ENCODE measurements at regions not wholly inside any gene's neighbourhood (a gene's known extent, or its start where the extent isn't known, plus 50 kb on each side); places are given as distances from the start of the nearest gene placed in this dataset.

DNA sequence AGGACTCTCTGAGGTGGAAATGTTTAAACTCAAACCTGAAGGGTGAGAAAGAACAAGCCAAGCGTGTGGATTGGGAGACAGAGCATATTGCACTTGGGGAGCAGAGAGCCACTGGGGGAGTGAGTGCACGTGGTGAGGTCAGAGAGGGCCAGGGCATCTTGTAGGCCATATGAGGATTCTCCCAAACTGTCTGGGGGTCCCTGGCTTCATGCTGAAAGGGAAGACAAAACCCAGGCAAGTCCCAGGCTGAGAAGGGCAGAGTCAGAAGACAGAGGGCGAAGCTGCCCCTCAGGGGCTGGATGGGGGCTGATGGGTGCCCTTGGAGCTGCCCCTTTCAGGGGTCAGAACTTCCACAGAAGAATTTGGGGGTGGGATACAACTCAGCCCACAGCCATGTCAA is 215.3 kb upstream of the S1PR3 start:
- peak; percentile 26 to 45 for ATAC-seq
- no peak for DNase-seq (ENCODE audit: low read depth in 1 of 2, low spot score in 1 of 2)
- TF ChIP-seq, protein P1, sequence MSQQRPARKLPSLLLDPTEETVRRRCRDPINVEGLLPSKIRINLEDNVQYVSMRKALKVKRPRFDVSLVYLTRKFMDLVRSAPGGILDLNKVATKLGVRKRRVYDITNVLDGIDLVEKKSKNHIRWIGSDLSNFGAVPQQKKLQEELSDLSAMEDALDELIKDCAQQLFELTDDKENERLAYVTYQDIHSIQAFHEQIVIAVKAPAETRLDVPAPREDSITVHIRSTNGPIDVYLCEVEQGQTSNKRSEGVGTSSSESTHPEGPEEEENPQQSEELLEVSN (IDR thresholded peaks at IDR 0.05; ENCODE audit: borderline replicate concordance, low read depth) = no peak
- TF ChIP-seq HMGXB4 (CRISPR knock-in tag; IDR thresholded peaks at IDR 0.05; ENCODE audit: borderline replicate concordance) (0 out of 2 replicates have a peak, but pooled peaks have one; percentile 11), ESRRA (IDR thresholded peaks at IDR 0.05; ENCODE audit: borderline replicate concordance, low read length) (no peak), KDM5A (IDR thresholded peaks at IDR 0.05) (no peak), TFCP2L1 (CRISPR knock-in tag; IDR thresholded peaks at IDR 0.05) (0 out of 2 replicates have a peak, but pooled peaks have one; percentile 11), MAZ (IDR thresholded peaks at IDR 0.05; ENCODE audit: borderline replicate concordance, low read depth, low read length) (no peak), FOXS1 (CRISPR knock-in tag; IDR thresholded peaks at IDR 0.05) (no peak), RNF2 (IDR thresholded peaks at IDR 0.05; ENCODE audit: borderline replicate concordance, low read depth) (no peak), FOSB (CRISPR knock-in tag; IDR thresholded peaks at IDR 0.05) (0 out of 2 replicates have a peak, but pooled peaks have one; percentile 49), NPAS2 (CRISPR knock-in tag; IDR thresholded peaks at IDR 0.05; ENCODE audit: borderline replicate concordance) (peak; percentile 40; the same call in 1 of the 2 replicates), NR3C1 (IDR thresholded peaks at IDR 0.05) (no peak), HOXB5 (CRISPR knock-in tag; IDR thresholded peaks at IDR 0.05) (0 out of 2 replicates have a peak, but pooled peaks have one; percentile 13), CHD2 (IDR thresholded peaks at IDR 0.05; ENCODE audit: low read length, partially characterized antibody) (no peak), JUN (IDR thresholded peaks at IDR 0.05) (no peak), RARB (CRISPR knock-in tag; IDR thresholded peaks at IDR 0.05) (no peak), BHLHE40 (IDR thresholded peaks at IDR 0.05; ENCODE audit: low read depth, low read length) (no peak)
- TF ChIP-seq, protein P2, sequence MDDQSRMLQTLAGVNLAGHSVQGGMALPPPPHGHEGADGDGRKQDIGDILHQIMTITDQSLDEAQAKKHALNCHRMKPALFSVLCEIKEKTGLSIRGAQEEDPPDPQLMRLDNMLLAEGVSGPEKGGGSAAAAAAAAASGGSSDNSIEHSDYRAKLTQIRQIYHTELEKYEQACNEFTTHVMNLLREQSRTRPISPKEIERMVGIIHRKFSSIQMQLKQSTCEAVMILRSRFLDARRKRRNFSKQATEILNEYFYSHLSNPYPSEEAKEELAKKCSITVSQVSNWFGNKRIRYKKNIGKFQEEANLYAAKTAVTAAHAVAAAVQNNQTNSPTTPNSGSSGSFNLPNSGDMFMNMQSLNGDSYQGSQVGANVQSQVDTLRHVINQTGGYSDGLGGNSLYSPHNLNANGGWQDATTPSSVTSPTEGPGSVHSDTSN (IDR thresholded peaks at IDR 0.05) = no peak
- TF ChIP-seq, protein P3, sequence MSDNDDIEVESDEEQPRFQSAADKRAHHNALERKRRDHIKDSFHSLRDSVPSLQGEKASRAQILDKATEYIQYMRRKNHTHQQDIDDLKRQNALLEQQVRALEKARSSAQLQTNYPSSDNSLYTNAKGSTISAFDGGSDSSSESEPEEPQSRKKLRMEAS (IDR thresholded peaks at IDR 0.05) = no peak; the same call in 1 of the 2 replicates
- 41% methylated on average over 3 of the region's 3 CpGs for WGBS (ENCODE audit: missing lambda C conversion rate)
- Histone ChIP-seq H3K4me1 (peaks cover 79% of the 10 kb centered on the region), H3K27ac (peak overlapping the region; percentile 96 to 99), H3K4me3 (peak overlapping the region; percentile 11), H3K4me2 (peak overlapping the region; percentile 77), H3K9me3 (no peaks in the 10 kb centered on the region)
- no peak for FAIRE-seq
- CTCF ChIA-PET = no interaction called here
- POLR2A ChIA-PET = no interaction called here

- Histone ChIP-seq H3K27ac (peak overlapping the region; percentile 96 to 99), H3K9me3 (no peaks in the 10 kb centered on the region), H3K4me2 (peak overlapping the region; percentile 77), H3K4me3 (peak overlapping the region; percentile 11; the same call in 1 of the 3 replicates), H3K4me1 (peaks cover 80% of the 10 kb centered on the region)
- WGBS (ENCODE audit: missing lambda C conversion rate) = 57% methylated on average over 7 of the region's 7 CpGs
- POLR2A ChIA-PET = no interaction called here
- peak; percentile 44 to 85 for DNase-seq (ENCODE audit: low read depth in 1 of 2, low spot score in 1 of 2)
- peak; percentile 36 for FAIRE-seq
- CTCF ChIA-PET = interaction anchor here (1.4 kb wide), 2 partner anchors 11 to 14 kb away, joined by 3 to 4 read pairs; no protein-coding TSS in a partner anchor
- peak; percentile 62 to 81 for ATAC-seq
- TF ChIP-seq MAZ (IDR thresholded peaks at IDR 0.05; ENCODE audit: borderline replicate concordance, low read depth, low read length) (no peak), HOXB5 (CRISPR knock-in tag; IDR thresholded peaks at IDR 0.05) (no peak), HEYL (CRISPR knock-in tag; IDR thresholded peaks at IDR 0.05) (peak; percentile 44; the same call in 1 of the 2 replicates), RCOR1 (IDR thresholded peaks at IDR 0.05; ENCODE audit: low read depth, low read length) (no peak), ATOH8 (CRISPR knock-in tag; IDR thresholded peaks at IDR 0.05; ENCODE audit: low read depth) (peak; percentile 58; the same call in 1 of the 2 replicates), CBX2 (IDR thresholded peaks at IDR 0.05; ENCODE audit: borderline replicate concordance, low read depth) (no peak), HMGXB4 (CRISPR knock-in tag; IDR thresholded peaks at IDR 0.05; ENCODE audit: borderline replicate concordance) (no peak), ZSCAN20 (CRISPR knock-in tag; IDR thresholded peaks at IDR 0.05) (no peak), EP300 (IDR thresholded peaks at IDR 0.05) (peak; percentile 80 to 81; a peak in 4 of 5 replicates), EHF (CRISPR knock-in tag; IDR thresholded peaks at IDR 0.05) (0 out of 2 replicates have a peak, but pooled peaks have one; percentile 10), HOXA7 (CRISPR knock-in tag; IDR thresholded peaks at IDR 0.05) (no peak), CBX8 (IDR thresholded peaks at IDR 0.05) (no peak), HDAC2 (IDR thresholded peaks at IDR 0.05) (no peak), MAFK (IDR thresholded peaks at IDR 0.05; ENCODE audit: partially characterized antibody) (peak; percentile 82)
- TF ChIP-seq, protein P2 (IDR thresholded peaks at IDR 0.05) = no peak
Measured at GRCh38 chr9:88776717-88777497, 214.4 kb upstream of the S1PR3 start.
